ENCODE measurements at regions not wholly inside any gene's neighbourhood (a gene's known extent, or its start where the extent isn't known, plus 50 kb on each side); places are given as distances from the start of the nearest gene placed in this dataset.

DNA sequence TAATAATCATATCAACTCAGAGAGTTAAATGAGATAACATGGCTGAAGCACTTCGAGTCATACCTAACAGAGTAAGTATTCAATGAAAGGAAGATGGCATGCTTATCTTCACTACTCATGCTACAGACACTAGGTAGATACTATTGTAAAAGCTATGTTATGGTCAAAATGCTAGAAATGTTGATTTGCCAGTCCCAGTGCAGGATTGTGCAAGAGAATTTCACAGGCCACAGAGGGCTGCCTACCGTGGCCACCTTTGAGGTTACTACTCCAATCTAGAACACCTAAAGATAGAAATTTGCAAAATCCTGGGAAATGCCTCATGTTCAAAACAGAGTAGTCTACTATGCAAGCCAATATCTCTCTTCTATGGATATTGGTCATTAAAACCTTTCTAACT is 75.3 kb upstream of the PLEKHG7 start:
- CTCF ChIA-PET = interaction anchor here (0.6 kb wide), 2 partner anchors 16 to 646 kb away, joined by 3 read pairs; no protein-coding TSS in a partner anchor
- Histone ChIP-seq H3K4me2 (no peak overlapping the region), H2AFZ (ENCODE audit: low read depth) (no peak overlapping the region), H3K9me3 (no peaks in the 10 kb centered on the region), H3K9ac (no peak overlapping the region), H3K9me2 (no peaks in the 10 kb centered on the region), H3K27me3 (ENCODE audit: insufficient read depth) (no peaks in the 10 kb centered on the region), H3K4me3 (ENCODE audit: low read depth in 2 of 2, low read length in 1 of 2) (no peak overlapping the region), H3K36me3 (replicated peaks in 1 of 2; ENCODE audit: control insufficient read depth in 1 of 2, insufficient read depth in 2 of 2, low read length in 1 of 2) (no peaks in the 10 kb centered on the region), H3K4me1 (ENCODE audit: control insufficient read depth in 1 of 2, insufficient read depth in 2 of 2, low read depth in 1 of 2, low read length in 1 of 2) (peaks cover 7 to 11% of the 10 kb centered on the region in 2 experiments; a peak in 3 of 4 replicates), H3F3A (replicated peaks; ENCODE audit: insufficient read depth) (no peaks in the 10 kb centered on the region), H3K79me2 (ENCODE audit: insufficient read depth) (no peaks in the 10 kb centered on the region), H3K27ac (ENCODE audit: low read depth in 2 of 2, low read length in 1 of 2) (no peak overlapping the region), H4K20me1 (ENCODE audit: insufficient read depth) (no peaks in the 10 kb centered on the region)
- TF ChIP-seq FOXM1 (IDR thresholded peaks at IDR 0.05; ENCODE audit: low read depth) (no peak), FOSL2 (IDR thresholded peaks at IDR 0.05; ENCODE audit: borderline replicate concordance, low read depth) (no peak), FOXJ3 (CRISPR knock-in tag; IDR thresholded peaks at IDR 0.05) (no peak), MXI1 (IDR thresholded peaks at IDR 0.05; ENCODE audit: low read depth, low read length) (no peak)
- TF ChIP-seq, protein P1, sequence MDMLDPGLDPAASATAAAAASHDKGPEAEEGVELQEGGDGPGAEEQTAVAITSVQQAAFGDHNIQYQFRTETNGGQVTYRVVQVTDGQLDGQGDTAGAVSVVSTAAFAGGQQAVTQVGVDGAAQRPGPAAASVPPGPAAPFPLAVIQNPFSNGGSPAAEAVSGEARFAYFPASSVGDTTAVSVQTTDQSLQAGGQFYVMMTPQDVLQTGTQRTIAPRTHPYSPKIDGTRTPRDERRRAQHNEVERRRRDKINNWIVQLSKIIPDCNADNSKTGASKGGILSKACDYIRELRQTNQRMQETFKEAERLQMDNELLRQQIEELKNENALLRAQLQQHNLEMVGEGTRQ (IDR thresholded peaks at IDR 0.05; ENCODE audit: borderline replicate concordance, low read depth, low read length) = no peak
- TF ChIP-seq, protein P2, sequence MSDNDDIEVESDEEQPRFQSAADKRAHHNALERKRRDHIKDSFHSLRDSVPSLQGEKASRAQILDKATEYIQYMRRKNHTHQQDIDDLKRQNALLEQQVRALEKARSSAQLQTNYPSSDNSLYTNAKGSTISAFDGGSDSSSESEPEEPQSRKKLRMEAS (IDR thresholded peaks at IDR 0.05; ENCODE audit: low read depth) = no peak
- POLR2A ChIA-PET = no interaction called here
- no peak for DNase-seq
- 55% methylated on average over 2 of the region's 2 CpGs for WGBS (ENCODE audit: low lambda C conversion rate)

DNA sequence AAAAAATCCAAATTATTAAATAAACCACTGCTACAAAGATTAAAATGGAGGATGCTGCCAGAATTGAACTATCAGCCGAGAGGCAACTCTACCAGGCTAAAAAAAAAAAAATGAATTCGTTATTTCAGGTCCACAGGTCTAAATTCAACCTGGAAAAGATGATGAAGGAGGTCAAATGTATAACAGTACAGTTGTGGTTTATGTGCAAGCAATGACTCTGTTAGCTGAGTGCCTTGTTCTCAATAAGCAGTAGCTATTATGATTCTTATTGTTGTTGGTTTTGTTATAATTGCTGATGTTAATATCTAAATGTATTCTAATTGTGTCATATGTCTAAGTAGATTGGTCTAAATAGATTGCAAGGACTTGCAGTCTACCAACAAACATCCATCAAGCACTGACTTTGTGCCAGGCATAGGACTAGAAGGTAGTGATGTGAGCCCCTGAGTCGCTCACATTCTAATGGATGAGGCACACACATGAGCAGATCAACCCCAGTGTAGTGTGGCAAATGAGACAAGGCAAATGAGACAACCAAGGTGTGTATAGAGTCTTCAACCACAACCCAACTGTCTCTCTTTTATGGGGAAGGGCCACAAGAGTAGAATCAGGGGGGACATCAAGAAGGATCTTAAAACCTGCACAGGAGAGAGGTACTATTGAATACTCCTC is 77.0 kb upstream of the PLEKHG7 start:
- no peak overlapping the region for H3K9ac ChIP-seq
- H3K9me3 ChIP-seq = no peaks in the 10 kb centered on the region
- H2AFZ ChIP-seq (ENCODE audit: low read depth) = no peak overlapping the region
- DNase-seq = no peak
- POLR2A ChIA-PET = no interaction called here
- no peak overlapping the region for H3K27ac ChIP-seq (ENCODE audit: low read depth in 2 of 2, low read length in 1 of 2)
- H3K4me3 ChIP-seq (ENCODE audit: low read depth in 2 of 2, low read length in 1 of 2) = no peak overlapping the region
- no peaks in the 10 kb centered on the region for H3K79me2 ChIP-seq (ENCODE audit: insufficient read depth)
- H3K4me2 ChIP-seq = no peak overlapping the region
- H3K27me3 ChIP-seq (ENCODE audit: insufficient read depth) = no peaks in the 10 kb centered on the region
- H4K20me1 ChIP-seq (ENCODE audit: insufficient read depth) = no peaks in the 10 kb centered on the region
- 51% methylated on average over 3 of the region's 3 CpGs for WGBS (ENCODE audit: low lambda C conversion rate)
- no peaks in the 10 kb centered on the region for H3F3A ChIP-seq (replicated peaks; ENCODE audit: insufficient read depth)
- H3K36me3 ChIP-seq (replicated peaks in 1 of 2; ENCODE audit: control insufficient read depth in 1 of 2, insufficient read depth in 2 of 2, low read length in 1 of 2) = no peaks in the 10 kb centered on the region
- H3K9me2 ChIP-seq = no peaks in the 10 kb centered on the region
- TF ChIP-seq, protein P3, sequence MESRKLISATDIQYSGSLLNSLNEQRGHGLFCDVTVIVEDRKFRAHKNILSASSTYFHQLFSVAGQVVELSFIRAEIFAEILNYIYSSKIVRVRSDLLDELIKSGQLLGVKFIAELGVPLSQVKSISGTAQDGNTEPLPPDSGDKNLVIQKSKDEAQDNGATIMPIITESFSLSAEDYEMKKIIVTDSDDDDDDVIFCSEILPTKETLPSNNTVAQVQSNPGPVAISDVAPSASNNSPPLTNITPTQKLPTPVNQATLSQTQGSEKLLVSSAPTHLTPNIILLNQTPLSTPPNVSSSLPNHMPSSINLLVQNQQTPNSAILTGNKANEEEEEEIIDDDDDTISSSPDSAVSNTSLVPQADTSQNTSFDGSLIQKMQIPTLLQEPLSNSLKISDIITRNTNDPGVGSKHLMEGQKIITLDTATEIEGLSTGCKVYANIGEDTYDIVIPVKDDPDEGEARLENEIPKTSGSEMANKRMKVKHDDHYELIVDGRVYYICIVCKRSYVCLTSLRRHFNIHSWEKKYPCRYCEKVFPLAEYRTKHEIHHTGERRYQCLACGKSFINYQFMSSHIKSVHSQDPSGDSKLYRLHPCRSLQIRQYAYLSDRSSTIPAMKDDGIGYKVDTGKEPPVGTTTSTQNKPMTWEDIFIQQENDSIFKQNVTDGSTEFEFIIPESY (IDR thresholded peaks at IDR 0.05; ENCODE audit: borderline replicate concordance, low read depth) = no peak
- TF ChIP-seq, protein P4, sequence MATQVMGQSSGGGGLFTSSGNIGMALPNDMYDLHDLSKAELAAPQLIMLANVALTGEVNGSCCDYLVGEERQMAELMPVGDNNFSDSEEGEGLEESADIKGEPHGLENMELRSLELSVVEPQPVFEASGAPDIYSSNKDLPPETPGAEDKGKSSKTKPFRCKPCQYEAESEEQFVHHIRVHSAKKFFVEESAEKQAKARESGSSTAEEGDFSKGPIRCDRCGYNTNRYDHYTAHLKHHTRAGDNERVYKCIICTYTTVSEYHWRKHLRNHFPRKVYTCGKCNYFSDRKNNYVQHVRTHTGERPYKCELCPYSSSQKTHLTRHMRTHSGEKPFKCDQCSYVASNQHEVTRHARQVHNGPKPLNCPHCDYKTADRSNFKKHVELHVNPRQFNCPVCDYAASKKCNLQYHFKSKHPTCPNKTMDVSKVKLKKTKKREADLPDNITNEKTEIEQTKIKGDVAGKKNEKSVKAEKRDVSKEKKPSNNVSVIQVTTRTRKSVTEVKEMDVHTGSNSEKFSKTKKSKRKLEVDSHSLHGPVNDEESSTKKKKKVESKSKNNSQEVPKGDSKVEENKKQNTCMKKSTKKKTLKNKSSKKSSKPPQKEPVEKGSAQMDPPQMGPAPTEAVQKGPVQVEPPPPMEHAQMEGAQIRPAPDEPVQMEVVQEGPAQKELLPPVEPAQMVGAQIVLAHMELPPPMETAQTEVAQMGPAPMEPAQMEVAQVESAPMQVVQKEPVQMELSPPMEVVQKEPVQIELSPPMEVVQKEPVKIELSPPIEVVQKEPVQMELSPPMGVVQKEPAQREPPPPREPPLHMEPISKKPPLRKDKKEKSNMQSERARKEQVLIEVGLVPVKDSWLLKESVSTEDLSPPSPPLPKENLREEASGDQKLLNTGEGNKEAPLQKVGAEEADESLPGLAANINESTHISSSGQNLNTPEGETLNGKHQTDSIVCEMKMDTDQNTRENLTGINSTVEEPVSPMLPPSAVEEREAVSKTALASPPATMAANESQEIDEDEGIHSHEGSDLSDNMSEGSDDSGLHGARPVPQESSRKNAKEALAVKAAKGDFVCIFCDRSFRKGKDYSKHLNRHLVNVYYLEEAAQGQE (IDR thresholded peaks at IDR 0.05; ENCODE audit: low read depth, low read length) = no peak
- TF ChIP-seq ELF1 (IDR thresholded peaks at IDR 0.05) (no peak), JUND (IDR thresholded peaks at IDR 0.05) (no peak), NFIC (IDR thresholded peaks at IDR 0.05; ENCODE audit: borderline replicate concordance) (no peak), RFX5 (IDR thresholded peaks at IDR 0.05; ENCODE audit: low read length) (no peak), GABPA (IDR thresholded peaks at IDR 0.05; ENCODE audit: low read depth) (no peak)
- TF ChIP-seq, protein P5, sequence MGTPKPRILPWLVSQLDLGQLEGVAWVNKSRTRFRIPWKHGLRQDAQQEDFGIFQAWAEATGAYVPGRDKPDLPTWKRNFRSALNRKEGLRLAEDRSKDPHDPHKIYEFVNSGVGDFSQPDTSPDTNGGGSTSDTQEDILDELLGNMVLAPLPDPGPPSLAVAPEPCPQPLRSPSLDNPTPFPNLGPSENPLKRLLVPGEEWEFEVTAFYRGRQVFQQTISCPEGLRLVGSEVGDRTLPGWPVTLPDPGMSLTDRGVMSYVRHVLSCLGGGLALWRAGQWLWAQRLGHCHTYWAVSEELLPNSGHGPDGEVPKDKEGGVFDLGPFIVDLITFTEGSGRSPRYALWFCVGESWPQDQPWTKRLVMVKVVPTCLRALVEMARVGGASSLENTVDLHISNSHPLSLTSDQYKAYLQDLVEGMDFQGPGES (IDR thresholded peaks at IDR 0.05; ENCODE audit: low read depth, low read length) = no peak
- peaks cover 7 to 11% of the 10 kb centered on the region in 2 experiments; a peak in 3 of 4 replicates for H3K4me1 ChIP-seq (ENCODE audit: control insufficient read depth in 1 of 2, insufficient read depth in 2 of 2, low read depth in 1 of 2, low read length in 1 of 2)
- CTCF ChIA-PET = no interaction called here
